Nephron progenitor cell (in vitro differentiated cells): ENCODE measurements at regions not wholly inside any gene's neighbourhood (a gene's known extent, or its start where the extent isn't known, plus 50 kb on each side); places are given as distances from the start of the nearest gene placed in this dataset.

Experiments used
- DNase-seq: peaks from one replicate; pipeline ENCODE4 v3.0.0; 2021
- H3K27ac Mint-ChIP-seq: 2 replicates; pipeline ENCODE4 v1.8.0; 2021; ENCODE audit warnings: mild to moderate bottlenecking, moderate library complexity, mixed read lengths
- H3K27me3 Mint-ChIP-seq: 2 replicates; pipeline ENCODE4 v1.8.0; 2021; ENCODE audit warnings: mild to moderate bottlenecking, low read depth, mixed read lengths; ENCODE audit not compliant: poor library complexity
- H3K36me3 Mint-ChIP-seq: 2 replicates; pipeline ENCODE4 v1.8.0; 2021; ENCODE audit warnings: low read depth, mixed read lengths
- H3K4me1 Mint-ChIP-seq: 2 replicates; pipeline ENCODE4 v1.8.0; 2021; ENCODE audit warnings: mixed read lengths
- H3K4me3 Mint-ChIP-seq: 2 replicates; pipeline ENCODE4 v1.8.0; 2021; ENCODE audit warnings: mild to moderate bottlenecking, moderate library complexity, mixed read lengths
- H3K9me3 Mint-ChIP-seq: 2 replicates; pipeline ENCODE4 v1.8.0; 2021; ENCODE audit warnings: mild to moderate bottlenecking, moderate library complexity, mixed read lengths
- CTCF ChIP-seq: fragments of 200-600 bp; sonication (generic); IDR thresholded peaks from 2 replicates; pipeline ENCODE4 v1.5.0; 2021; ENCODE audit warnings: antibody characterized with exemption

GRCh38 chr2:139495851-139496250, 715.7 kb upstream of the NXPH2 start:
- H3K9me3 Mint-ChIP-seq, result peaks cover 25% of the 10 kb centered on the region
- no peak overlapping the region for H3K27ac Mint-ChIP-seq
- H3K27me3 Mint-ChIP-seq, result no peaks in the 10 kb centered on the region
- H3K4me3 Mint-ChIP-seq, result no peak overlapping the region
- no peak for DNase-seq
- peaks cover 11% of the 10 kb centered on the region for H3K36me3 Mint-ChIP-seq
- no peaks in the 10 kb centered on the region for H3K4me1 Mint-ChIP-seq
- no peak for TF ChIP-seq CTCF

GRCh38 chr2:139492131-139492680, 712.0 kb upstream of the NXPH2 start:
- DNase-seq, result no peak
- TF ChIP-seq CTCF, result no peak
- no peak overlapping the region for H3K27ac Mint-ChIP-seq
- no peak overlapping the region for H3K4me3 Mint-ChIP-seq
- H3K4me1 Mint-ChIP-seq, result no peaks in the 10 kb centered on the region
- no peaks in the 10 kb centered on the region for H3K36me3 Mint-ChIP-seq
- peaks cover 7% of the 10 kb centered on the region for H3K9me3 Mint-ChIP-seq
- no peaks in the 10 kb centered on the region for H3K27me3 Mint-ChIP-seq

- DNase-seq, result no peak
- Mint-ChIP-seq H3K36me3 (no peaks in the 10 kb centered on the region), H3K27me3 (peaks cover 3% of the 10 kb centered on the region), H3K27ac (no peak overlapping the region), H3K4me1 (peaks cover 9% of the 10 kb centered on the region), H3K9me3 (no peaks in the 10 kb centered on the region), H3K4me3 (no peak overlapping the region)
- TF ChIP-seq CTCF, result no peak
Measured at GRCh38 chr2:139480161-139480650, 700.0 kb upstream of the NXPH2 start.

GRCh38 chr2:139478165-139478914, 698.1 kb upstream of the NXPH2 start:
- Mint-ChIP-seq H3K36me3 (no peaks in the 10 kb centered on the region), H3K9me3 (no peaks in the 10 kb centered on the region), H3K4me3 (no peak overlapping the region), H3K27me3 (no peaks in the 10 kb centered on the region), H3K27ac (no peak overlapping the region), H3K4me1 (peaks cover 9% of the 10 kb centered on the region)
- no peak for DNase-seq
- TF ChIP-seq CTCF, result no peak

GRCh38 chr2:139477618-139478017, 697.4 kb upstream of the NXPH2 start:
- no peak for TF ChIP-seq CTCF
- DNase-seq, result no peak
- no peak overlapping the region for H3K4me3 Mint-ChIP-seq
- H3K27ac Mint-ChIP-seq, result no peak overlapping the region
- no peaks in the 10 kb centered on the region for H3K36me3 Mint-ChIP-seq
- H3K9me3 Mint-ChIP-seq, result no peaks in the 10 kb centered on the region
- H3K4me1 Mint-ChIP-seq, result peaks cover 9% of the 10 kb centered on the region
- H3K27me3 Mint-ChIP-seq, result no peaks in the 10 kb centered on the region

- Mint-ChIP-seq H3K9me3 (no peaks in the 10 kb centered on the region), H3K27ac (no peak overlapping the region)
- no peak for TF ChIP-seq CTCF
Measured at GRCh38 chr2:139469985-139470384, 689.8 kb upstream of the NXPH2 start.

More at GRCh38 chr2:139469985-139470384, 689.8 kb upstream of the NXPH2 start:
- Mint-ChIP-seq H3K4me3 (no peak overlapping the region), H3K36me3 (no peaks in the 10 kb centered on the region), H3K4me1 (peaks cover 12% of the 10 kb centered on the region), H3K27me3 (no peaks in the 10 kb centered on the region)
- DNase-seq, result no peak
